ENCODE measurements at regions not wholly inside any gene's neighbourhood (a gene's known extent, or its start where the extent isn't known, plus 50 kb on each side); places are given as distances from the start of the nearest gene placed in this dataset.

DNA sequence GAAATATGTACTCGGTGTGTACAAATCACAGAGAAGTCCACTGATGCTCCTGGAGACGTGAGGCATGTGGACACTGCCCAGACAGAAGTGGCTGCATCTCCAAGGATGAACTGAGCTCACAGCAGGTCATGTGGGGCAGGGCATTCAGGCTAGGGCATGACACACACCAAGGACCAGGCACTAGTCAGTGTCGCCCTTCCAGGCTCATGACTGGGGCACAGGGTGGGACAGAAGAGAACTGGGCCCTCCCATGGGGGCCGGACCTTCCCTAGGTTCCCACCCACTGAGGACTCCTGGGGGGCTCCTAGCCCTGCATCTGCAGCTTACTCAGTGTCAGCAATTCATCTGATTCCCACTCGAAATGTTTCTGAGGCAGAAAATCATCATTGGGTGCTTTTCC lies 256.8 kb upstream of the IRX4 start:
- no peak for TF ChIP-seq CTCF (IDR thresholded peaks at IDR 0.05 in 8 of 11, conservative IDR thresholded peaks at IDR 0.05 in 3 of 11)
- TF ChIP-seq POLR2A (IDR thresholded peaks at IDR 0.05), result no peak

Data from spleen (tissue), 7 donors.